ENCODE measurements at regions not wholly inside any gene's neighbourhood (a gene's known extent, or its start where the extent isn't known, plus 50 kb on each side); places are given as distances from the start of the nearest gene placed in this dataset.

DNA sequence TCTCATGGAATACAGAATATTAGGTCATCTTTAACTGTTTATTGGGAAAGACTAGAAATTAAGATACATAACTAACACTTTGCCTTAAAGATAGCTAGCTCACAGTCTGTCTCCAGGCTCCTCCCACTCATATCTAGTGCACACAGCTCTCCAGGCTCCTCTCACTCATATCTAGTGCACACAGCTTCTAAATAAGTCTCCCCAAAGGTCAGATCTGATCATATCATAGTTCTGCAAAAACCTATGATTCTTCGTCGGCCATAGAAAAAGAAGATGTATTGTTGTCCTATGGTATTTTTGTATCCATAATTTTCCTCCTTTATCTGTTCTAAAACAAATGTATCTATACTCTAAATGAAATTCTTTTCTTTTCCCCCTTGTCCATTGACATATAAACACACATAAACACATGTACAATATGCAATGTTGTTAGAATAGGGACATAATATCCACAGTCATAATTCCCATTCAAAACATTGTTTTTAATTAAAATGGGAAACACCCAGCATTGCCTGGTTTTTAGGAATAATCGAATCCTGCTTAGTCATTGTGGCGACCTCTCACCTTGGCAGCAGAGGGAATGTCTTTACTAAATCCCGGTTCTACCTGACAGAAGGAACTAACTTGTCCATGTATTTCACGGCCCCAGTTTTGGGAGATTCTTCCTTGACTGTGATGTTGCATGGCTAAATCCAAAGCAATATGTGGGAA is 1282.0 kb downstream of the PCDH7 start:
- H3K4me3 Mint-ChIP-seq = no peak overlapping the region; a peak in 1 of 5 replicates
- Histone ChIP-seq H2BK20ac (ENCODE audit: low read depth, low read length, poor library complexity, severe bottlenecking) (no peak overlapping the region), H4K20me1 (ENCODE audit: control insufficient read depth, insufficient read depth, insufficient read length) (no peaks in the 10 kb centered on the region), H3K23me2 (ENCODE audit: insufficient read length, low read depth, low read length, poor library complexity, severe bottlenecking) (no peaks in the 10 kb centered on the region), H3T11ph (ENCODE audit: low read length) (no peak overlapping the region), H4K5ac (ENCODE audit: insufficient read length, low read depth, low read length) (no peak overlapping the region), H3K27ac (ENCODE audit: insufficient read length, low read depth, low read length) (no peak overlapping the region), H3K79me2 (ENCODE audit: insufficient read depth, low read length) (no peaks in the 10 kb centered on the region), H3K4ac (ENCODE audit: low read depth, low read length) (no peak overlapping the region), H3K27me3 (ENCODE audit: insufficient read depth, low read length) (no peaks in the 10 kb centered on the region), H3K14ac (ENCODE audit: insufficient read depth, low read length) (no peak overlapping the region), H2AFZ (ENCODE audit: low read length) (no peak overlapping the region), H4K91ac (ENCODE audit: insufficient read length, low read depth, low read length) (no peak overlapping the region), H4K8ac (replicated peaks; ENCODE audit: insufficient read length, low read depth, low read length) (no peak overlapping the region), H3K4me2 (ENCODE audit: insufficient read depth, insufficient read length, low read length) (no peak overlapping the region), H3K23ac (ENCODE audit: insufficient read length, low read depth, low read length) (no peak overlapping the region), H2BK120ac (ENCODE audit: low read depth, low read length, poor library complexity, severe bottlenecking) (no peak overlapping the region), H3K4me1 (ENCODE audit: insufficient read depth, low read length) (no peaks in the 10 kb centered on the region), H2BK12ac (ENCODE audit: insufficient read length, low read depth, low read length) (no peak overlapping the region), H3K79me1 (ENCODE audit: insufficient read depth, low read depth, low read length, poor library complexity, severe bottlenecking) (no peaks in the 10 kb centered on the region), H3K18ac (ENCODE audit: insufficient read length, low read depth, low read length) (no peak overlapping the region), H3K9ac (ENCODE audit: extremely low read depth, insufficient read length, low read length) (no peak overlapping the region), H2BK15ac (ENCODE audit: low read depth, low read length) (no peak overlapping the region), H2BK5ac (ENCODE audit: insufficient read length, low read length) (no peak overlapping the region), H3K56ac (ENCODE audit: insufficient read length, low read depth, low read length) (no peak overlapping the region), H2AK5ac (ENCODE audit: insufficient read length, low read length) (no peak overlapping the region), H3K9me3 (ENCODE audit: control insufficient read depth, low read depth, low read length) (no peaks in the 10 kb centered on the region)
- H3K4me1 Mint-ChIP-seq = peaks cover 25 to 27% of the 10 kb centered on the region in 2 experiments
- DNase-seq = no peak
- H3K36me3 Mint-ChIP-seq (ENCODE audit: insufficient read depth in 1 of 3, low read depth in 3 of 3) = no peaks in the 10 kb centered on the region; a peak in 1 of 7 replicates
- H3K27ac Mint-ChIP-seq = peak overlapping the region in 1 of 3 experiments; percentile 79; a peak in 3 of 7 replicates
- TF ChIP-seq, protein P1, sequence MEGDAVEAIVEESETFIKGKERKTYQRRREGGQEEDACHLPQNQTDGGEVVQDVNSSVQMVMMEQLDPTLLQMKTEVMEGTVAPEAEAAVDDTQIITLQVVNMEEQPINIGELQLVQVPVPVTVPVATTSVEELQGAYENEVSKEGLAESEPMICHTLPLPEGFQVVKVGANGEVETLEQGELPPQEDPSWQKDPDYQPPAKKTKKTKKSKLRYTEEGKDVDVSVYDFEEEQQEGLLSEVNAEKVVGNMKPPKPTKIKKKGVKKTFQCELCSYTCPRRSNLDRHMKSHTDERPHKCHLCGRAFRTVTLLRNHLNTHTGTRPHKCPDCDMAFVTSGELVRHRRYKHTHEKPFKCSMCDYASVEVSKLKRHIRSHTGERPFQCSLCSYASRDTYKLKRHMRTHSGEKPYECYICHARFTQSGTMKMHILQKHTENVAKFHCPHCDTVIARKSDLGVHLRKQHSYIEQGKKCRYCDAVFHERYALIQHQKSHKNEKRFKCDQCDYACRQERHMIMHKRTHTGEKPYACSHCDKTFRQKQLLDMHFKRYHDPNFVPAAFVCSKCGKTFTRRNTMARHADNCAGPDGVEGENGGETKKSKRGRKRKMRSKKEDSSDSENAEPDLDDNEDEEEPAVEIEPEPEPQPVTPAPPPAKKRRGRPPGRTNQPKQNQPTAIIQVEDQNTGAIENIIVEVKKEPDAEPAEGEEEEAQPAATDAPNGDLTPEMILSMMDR (conservative IDR thresholded peaks at IDR 0.05) = no peak
- H3K27me3 Mint-ChIP-seq (ENCODE audit: low read depth) = no peaks in the 10 kb centered on the region
- H3K9me3 Mint-ChIP-seq = peaks cover 0 to 3% of the 10 kb centered on the region in 2 experiments; a peak in 1 of 5 replicates
- WGBS (ENCODE audit: extremely low coverage, insufficient read length, low lambda C conversion rate) = no CpG with 5 or more reads among the region's 6 CpGs

Data from H9 (cell line).